HepG2 (cell line): ENCODE measurements at regions not wholly inside any gene's neighbourhood (a gene's known extent, or its start where the extent isn't known, plus 50 kb on each side); places are given as distances from the start of the nearest gene placed in this dataset.

ENCODE experiments used
- ATAC-seq: fragments of 200-7000 bp; cut with Tn5 transposase; 3 replicates; pipeline ENCODE4 v1.9.1; 2020; ENCODE audit warnings: mild to moderate bottlenecking, moderate library complexity
- BruUV-seq: library from RNA; stranded (reverse); fragments of 400-500 nt; replicated peaks from 2 replicates; lab custom pipeline; 2021; lab: Mats Ljungman, UMichigan
- CTCF ChIA-PET: fragments of 300-600 bp; formaldehyde crosslinking; extraction: SDS; loops from one replicate; lab custom pipeline; 2021; ENCODE audit warnings: low total read pairs, inconsistent platforms, low intra/inter-chr PET ratio; lab: Yijun Ruan, JAX
- POLR2A ChIA-PET: fragments of 350-600 bp; sonication (Branson Sonifier 250); formaldehyde crosslinking; loops from one replicate; lab custom pipeline; 2020; ENCODE audit warnings: antibody characterized with exemption, inconsistent platforms; lab: Yijun Ruan, JAX
- DNase-seq: peaks from one replicate; pipeline ENCODE4 v3.0.0-alpha.2; 2015; ENCODE audit warnings: low spot score
- FAIRE-seq: peaks from 3 replicates; lab custom pipeline; 2011; peaks lifted over from hg19 to GRCh38; lab: Jason Lieb, UNC
- H2AFZ ChIP-seq: one replicate; pipeline ENCODE4 v1.6.1; 2011; ENCODE audit warnings: low read length, inconsistent platforms
- H3K27ac ChIP-seq: fragments of 300-600 bp; 3 replicates; pipeline ENCODE4 v1.8.0; 2011; ENCODE audit warnings: mixed run types, mild to moderate bottlenecking, mixed read lengths, low read length, inconsistent platforms; ENCODE audit not compliant: insufficient read depth; ENCODE audit errors: extremely low read length
- H3K27me3 ChIP-seq, 2 experiments: fragments of 200-600 bp in 1 of 2; 2 replicates in 1 of 2; 3 replicates in 1 of 2; pipeline versions ENCODE4 v1.6.0 to v1.8.0; 2011; ENCODE audit warnings: low read length in 2 of 2, mild to moderate bottlenecking in 2 of 2, moderate library complexity in 2 of 2, inconsistent platforms in 1 of 2; ENCODE audit not compliant: insufficient read depth in 2 of 2, control insufficient read depth in 1 of 2
- H3K36me3 ChIP-seq, 2 experiments: fragments of 200-600 bp in 1 of 2; replicated peaks in 1 of 2; 2 replicates in 1 of 2; 3 replicates in 1 of 2; pipeline versions ENCODE4 v1.5.1 to v1.8.0; 2011; ENCODE audit warnings: low read length in 2 of 2, inconsistent platforms in 1 of 2; ENCODE audit not compliant: insufficient read depth in 2 of 2, control insufficient read depth in 1 of 2
- H3K4me1 ChIP-seq: 2 replicates; pipeline ENCODE4 v1.5.1; 2012; ENCODE audit warnings: low read length, inconsistent platforms; ENCODE audit not compliant: insufficient read depth
- H3K4me2 ChIP-seq: 2 replicates; pipeline ENCODE4 v1.6.0; 2011; ENCODE audit warnings: low read depth, low read length, inconsistent platforms
- H3K4me3 ChIP-seq, 3 experiments: fragments of 200-600 bp in 1 of 3; sonication (generic), shearing (Covaris generic) in 1 of 3; replicated peaks in 1 of 3; 2 replicates each; pipeline ENCODE4 v1.5.1; 2011 to 2016; ENCODE audit warnings: low read length in 3 of 3, inconsistent platforms in 2 of 3, low read depth in 2 of 3, mild to moderate bottlenecking in 2 of 3, control low read depth in 1 of 3, mixed read lengths in 1 of 3; ENCODE audit not compliant: insufficient read depth in 1 of 3
- H3K79me2 ChIP-seq: one replicate; pipeline ENCODE4 v1.6.1; 2011; ENCODE audit warnings: low read length, inconsistent platforms; ENCODE audit not compliant: insufficient read depth
- H3K9ac ChIP-seq: 2 replicates; pipeline ENCODE4 v1.6.0; 2011; ENCODE audit warnings: mild to moderate bottlenecking, low read depth, low read length, inconsistent platforms; ENCODE audit not compliant: insufficient read depth
- H3K9me3 ChIP-seq: 2 replicates; pipeline ENCODE4 v1.5.1; 2012; ENCODE audit warnings: mild to moderate bottlenecking, low read length
- H4K20me1 ChIP-seq: 2 replicates; pipeline ENCODE4 v1.6.0; 2011; ENCODE audit warnings: inconsistent platforms, mild to moderate bottlenecking, low read length, moderate library complexity; ENCODE audit not compliant: insufficient read depth
- DMAP1 ChIP-seq: IDR thresholded peaks from 2 replicates; pipeline ENCODE4 v1.6.1; 2016
- DR1 ChIP-seq: sonication (generic); formaldehyde crosslinking; IDR thresholded peaks from 2 replicates; pipeline ENCODE4 v1.8.0; 2021; ENCODE audit warnings: mild to moderate bottlenecking, missing genetic modification reagents, inconsistent platforms
- MAF1 ChIP-seq: sonication (generic); formaldehyde crosslinking; IDR thresholded peaks from 2 replicates; pipeline ENCODE4 v1.5.0; 2020; ENCODE audit warnings: missing genetic modification reagents, borderline replicate concordance
- PLSCR1 ChIP-seq: sonication (generic); formaldehyde crosslinking; IDR thresholded peaks from 2 replicates; pipeline ENCODE4 v1.5.0; 2020; ENCODE audit warnings: missing genetic modification reagents, mild to moderate bottlenecking, borderline replicate concordance
- WGBS: methylation state at CpG from one replicate; pipeline ENCODE4 v1.1.6; 2017; ENCODE audit warnings: low lambda C conversion rate; 5-methylcytosine and 5-hydroxymethylcytosine counted together
- in situ Hi-C: cut with HindIII; loops from 2 replicates; pipeline ENCODE4 v1.10.0; 2017; ENCODE audit warnings: low pct_unique_long_range_greater_than_20kb; ENCODE audit not compliant: extremely low pct_ligation_motif_present
- intact Hi-C: fragments of 100-400 bp; cut with micrococcal nuclease; formaldehyde crosslinking; loops from one replicate; pipeline ENCODE4 v1.10.0; 2022; ENCODE audit not compliant: unreplicated experiment
- TF ChIP-seq, protein P1 (sequence below): sonication (generic); formaldehyde crosslinking; IDR thresholded peaks from 2 replicates; pipeline ENCODE4 v1.9.0; 2021; ENCODE audit warnings: missing genetic modification reagents, borderline replicate concordance
- TF ChIP-seq, protein P2 (sequence below): sonication (generic); formaldehyde crosslinking; IDR thresholded peaks from 2 replicates; pipeline ENCODE4 v1.4.0; 2020; ENCODE audit warnings: missing genetic modification reagents

DNA sequence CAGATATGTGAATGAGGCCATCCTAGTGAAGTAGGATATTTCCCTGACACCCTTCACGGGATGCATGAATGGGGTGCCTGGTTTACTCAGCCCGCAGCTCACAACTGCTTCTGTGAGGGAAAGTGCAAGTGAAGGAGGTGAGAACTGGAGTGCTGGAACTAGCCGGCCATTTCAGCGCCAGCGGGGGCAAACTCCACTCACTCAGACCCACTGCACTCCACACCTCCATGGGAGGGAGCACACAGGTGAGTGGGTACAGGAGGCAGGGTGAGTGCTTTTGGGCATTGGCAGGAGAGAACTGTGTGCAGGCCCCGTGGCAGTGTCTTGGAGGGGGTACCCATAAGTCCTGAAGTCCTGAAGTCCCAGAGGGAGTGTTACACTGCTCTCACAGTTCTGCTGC is 1008.4 kb downstream of the SLC6A15 start:
- no peak overlapping the region for H2AFZ ChIP-seq
- intact Hi-C loops (no loop called here), in situ Hi-C loops (no loop called here)
- H4K20me1 ChIP-seq = no peaks in the 10 kb centered on the region
- FAIRE-seq (no peak), DNase-seq (no peak), ATAC-seq (no peak)
- H3K36me3 ChIP-seq = no peaks in the 10 kb centered on the region
- H3K4me2 ChIP-seq = no peak overlapping the region
- H3K4me1 ChIP-seq = no peaks in the 10 kb centered on the region
- H3K9ac ChIP-seq = no peak overlapping the region
- H3K27ac ChIP-seq = no peak overlapping the region
- no peaks in the 10 kb centered on the region for H3K9me3 ChIP-seq
- ChIA-PET CTCF (no interaction called here), POLR2A (no interaction called here)
- TF ChIP-seq DR1 (CRISPR knock-in tag) (no peak), PLSCR1 (no peak)
- TF ChIP-seq, protein P1, sequence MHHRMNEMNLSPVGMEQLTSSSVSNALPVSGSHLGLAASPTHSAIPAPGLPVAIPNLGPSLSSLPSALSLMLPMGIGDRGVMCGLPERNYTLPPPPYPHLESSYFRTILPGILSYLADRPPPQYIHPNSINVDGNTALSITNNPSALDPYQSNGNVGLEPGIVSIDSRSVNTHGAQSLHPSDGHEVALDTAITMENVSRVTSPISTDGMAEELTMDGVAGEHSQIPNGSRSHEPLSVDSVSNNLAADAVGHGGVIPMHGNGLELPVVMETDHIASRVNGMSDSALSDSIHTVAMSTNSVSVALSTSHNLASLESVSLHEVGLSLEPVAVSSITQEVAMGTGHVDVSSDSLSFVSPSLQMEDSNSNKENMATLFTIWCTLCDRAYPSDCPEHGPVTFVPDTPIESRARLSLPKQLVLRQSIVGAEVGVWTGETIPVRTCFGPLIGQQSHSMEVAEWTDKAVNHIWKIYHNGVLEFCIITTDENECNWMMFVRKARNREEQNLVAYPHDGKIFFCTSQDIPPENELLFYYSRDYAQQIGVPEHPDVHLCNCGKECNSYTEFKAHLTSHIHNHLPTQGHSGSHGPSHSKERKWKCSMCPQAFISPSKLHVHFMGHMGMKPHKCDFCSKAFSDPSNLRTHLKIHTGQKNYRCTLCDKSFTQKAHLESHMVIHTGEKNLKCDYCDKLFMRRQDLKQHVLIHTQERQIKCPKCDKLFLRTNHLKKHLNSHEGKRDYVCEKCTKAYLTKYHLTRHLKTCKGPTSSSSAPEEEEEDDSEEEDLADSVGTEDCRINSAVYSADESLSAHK (CRISPR knock-in tag) = no peak
- no peaks in the 10 kb centered on the region for H3K79me2 ChIP-seq
- BruUV-seq = no TSS peak
- H3K4me3 ChIP-seq = no peak overlapping the region
- no peaks in the 10 kb centered on the region for H3K27me3 ChIP-seq
- WGBS = 11% methylated on average over 6 of the region's 6 CpGs

DNA sequence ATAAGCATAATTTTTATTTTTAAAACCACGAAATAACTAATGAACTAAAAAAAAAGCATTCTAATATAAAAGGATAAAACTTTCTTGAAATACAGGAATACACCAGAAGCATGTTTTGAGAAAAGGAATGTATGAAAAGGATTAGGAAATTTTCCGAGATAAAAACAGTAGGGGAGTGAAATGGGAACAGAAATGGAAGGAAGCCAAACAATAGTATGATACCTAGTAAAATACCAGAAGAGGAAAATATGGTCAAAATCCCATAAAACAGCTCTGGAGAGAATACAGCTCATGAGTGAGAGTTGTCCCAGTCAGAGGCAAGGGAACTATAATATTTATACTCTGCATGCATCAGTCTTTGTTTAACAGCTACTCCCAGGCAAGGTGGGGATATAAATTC is 1016.2 kb downstream of the SLC6A15 start:
- no peak overlapping the region for H2AFZ ChIP-seq
- TF ChIP-seq DMAP1 (CRISPR knock-in tag) (no peak), MAF1 (CRISPR knock-in tag) (no peak)
- TF ChIP-seq, protein P2, sequence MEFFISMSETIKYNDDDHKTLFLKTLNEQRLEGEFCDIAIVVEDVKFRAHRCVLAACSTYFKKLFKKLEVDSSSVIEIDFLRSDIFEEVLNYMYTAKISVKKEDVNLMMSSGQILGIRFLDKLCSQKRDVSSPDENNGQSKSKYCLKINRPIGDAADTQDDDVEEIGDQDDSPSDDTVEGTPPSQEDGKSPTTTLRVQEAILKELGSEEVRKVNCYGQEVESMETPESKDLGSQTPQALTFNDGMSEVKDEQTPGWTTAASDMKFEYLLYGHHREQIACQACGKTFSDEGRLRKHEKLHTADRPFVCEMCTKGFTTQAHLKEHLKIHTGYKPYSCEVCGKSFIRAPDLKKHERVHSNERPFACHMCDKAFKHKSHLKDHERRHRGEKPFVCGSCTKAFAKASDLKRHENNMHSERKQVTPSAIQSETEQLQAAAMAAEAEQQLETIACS (CRISPR knock-in tag) = no peak
- TF ChIP-seq, all 625 proteins: peak for 0
- no TSS peak for BruUV-seq
- DNase-seq (no peak), FAIRE-seq (no peak), ATAC-seq (no peak)
- Histone ChIP-seq H3K4me3 (no peak overlapping the region), H3K79me2 (no peaks in the 10 kb centered on the region), H3K27me3 (no peaks in the 10 kb centered on the region), H3K9ac (no peak overlapping the region), H3K4me2 (no peak overlapping the region), H3K9me3 (no peaks in the 10 kb centered on the region), H3K36me3 (no peaks in the 10 kb centered on the region), H3K4me1 (no peaks in the 10 kb centered on the region), H3K27ac (no peak overlapping the region), H4K20me1 (no peaks in the 10 kb centered on the region)
- in situ Hi-C loops = no loop called here
- ChIA-PET POLR2A (no interaction called here), CTCF (no interaction called here)
- WGBS = 0% methylated on average over 2 of the region's 2 CpGs
- intact Hi-C loops = no loop called here
